ENCODE measurements at regions not wholly inside any gene's neighbourhood (a gene's known extent, or its start where the extent isn't known, plus 50 kb on each side); places are given as distances from the start of the nearest gene placed in this dataset.

DNA sequence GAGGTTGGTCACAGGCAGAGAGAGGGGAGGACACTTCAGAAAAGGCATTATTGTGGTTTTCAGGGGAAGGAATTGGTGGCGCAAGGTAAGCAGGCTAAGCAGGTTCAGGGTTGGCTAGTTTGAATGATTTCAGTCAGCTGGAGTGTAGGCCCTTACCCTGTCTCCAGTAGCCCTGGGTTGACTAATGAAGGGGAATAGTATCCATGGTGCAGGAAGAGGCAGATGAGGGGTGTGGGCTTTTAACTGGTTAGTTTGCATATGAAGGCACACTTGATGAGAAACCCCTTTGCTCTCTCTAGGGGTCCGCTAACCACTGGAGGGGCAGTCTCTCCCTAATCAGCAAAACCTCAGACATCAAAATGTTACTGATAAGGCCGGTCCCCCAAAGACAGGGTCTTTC, 249.7 kb downstream of the AASDHPPT start:
- in situ Hi-C loops (cut with MboI; ENCODE audit: low sequenced_read_pairs), result no loop called here

DNA sequence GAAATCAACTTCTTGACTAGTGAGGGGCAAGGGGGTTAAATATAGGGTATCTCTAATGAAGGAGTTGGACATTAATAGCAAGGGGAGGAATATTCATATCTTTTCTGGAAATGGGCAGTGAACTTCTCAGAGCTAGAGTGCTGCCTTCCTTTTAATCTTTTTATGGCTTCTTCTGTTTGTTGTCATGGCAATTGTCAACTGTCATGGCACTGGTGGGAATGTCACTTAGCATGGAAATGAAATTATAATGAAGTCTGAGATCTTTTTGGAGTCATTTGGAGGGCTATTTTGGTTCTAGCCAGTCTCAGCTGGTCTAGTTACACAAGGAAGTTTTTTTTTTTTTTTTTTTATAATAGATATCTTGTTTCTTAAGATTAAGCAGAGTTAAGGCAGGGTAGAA, 250.2 kb downstream of the AASDHPPT start:
- in situ Hi-C loops (cut with MboI; ENCODE audit: low sequenced_read_pairs), result no loop called here

DNA sequence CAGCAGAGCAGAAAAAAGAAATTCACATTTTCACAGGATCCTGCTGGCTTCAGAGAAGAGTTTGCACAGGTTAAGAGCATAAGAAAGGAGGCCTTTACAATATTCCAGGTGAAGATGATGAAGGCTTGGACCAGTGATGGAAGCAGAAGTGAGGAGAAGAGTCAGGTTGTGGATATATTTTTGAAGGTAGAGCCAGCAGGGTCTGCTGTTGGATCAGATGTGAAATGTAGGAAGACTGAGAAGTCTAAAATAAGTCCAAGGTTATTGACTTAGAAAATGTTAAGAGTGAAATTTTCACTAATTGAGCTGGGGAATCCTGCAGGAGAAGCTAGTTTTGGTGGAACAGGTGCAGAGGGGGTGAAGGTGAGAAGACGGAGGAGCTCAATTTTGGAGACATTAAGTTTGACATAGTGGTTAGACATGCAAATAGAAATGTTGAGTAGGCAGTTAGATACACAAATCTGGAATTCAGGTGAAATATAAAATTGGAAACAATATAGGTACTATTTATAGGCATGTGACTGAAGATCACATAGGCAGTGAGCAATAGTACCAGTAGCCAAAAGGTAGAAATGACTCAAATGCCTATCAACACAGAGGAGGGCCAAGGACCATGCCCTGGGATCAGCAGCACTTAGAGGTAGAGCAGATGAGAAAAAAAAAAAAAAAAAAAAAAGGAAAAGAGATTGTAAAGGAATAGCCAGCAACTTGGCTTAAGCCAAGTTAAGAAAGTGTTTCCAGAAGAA, 252.0 kb downstream of the AASDHPPT start:
- in situ Hi-C loops (cut with MboI; ENCODE audit: low sequenced_read_pairs), result no loop called here

GRCh38 chr11:106331176-106331575, 253.7 kb downstream of the AASDHPPT start:
- in situ Hi-C loops (cut with MboI; ENCODE audit: low sequenced_read_pairs), result no loop called here

DNA sequence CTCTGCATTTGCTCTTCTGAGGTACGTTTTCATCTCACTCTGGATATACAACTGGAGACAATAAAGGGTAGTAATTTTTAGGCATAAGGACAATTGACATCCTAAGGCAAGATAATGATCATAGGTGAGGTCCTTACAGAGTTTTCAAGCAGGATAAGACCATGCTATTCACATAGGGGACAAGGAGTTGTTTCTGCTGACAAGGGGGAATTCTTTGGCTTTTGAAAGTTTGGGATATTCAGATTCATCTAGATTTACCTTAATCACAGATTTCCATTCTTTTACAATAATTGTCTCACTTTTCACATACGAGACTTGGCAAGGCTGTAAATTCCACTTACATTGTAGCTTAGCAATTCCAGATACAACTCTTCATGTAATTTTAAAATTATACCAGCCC, 256.2 kb downstream of the AASDHPPT start:
- in situ Hi-C loops (cut with MboI; ENCODE audit: low sequenced_read_pairs), result no loop called here

GRCh38 chr11:106344394-106344793, 266.9 kb downstream of the AASDHPPT start:
- in situ Hi-C loops (cut with MboI; ENCODE audit: low sequenced_read_pairs), result no loop called here

DNA sequence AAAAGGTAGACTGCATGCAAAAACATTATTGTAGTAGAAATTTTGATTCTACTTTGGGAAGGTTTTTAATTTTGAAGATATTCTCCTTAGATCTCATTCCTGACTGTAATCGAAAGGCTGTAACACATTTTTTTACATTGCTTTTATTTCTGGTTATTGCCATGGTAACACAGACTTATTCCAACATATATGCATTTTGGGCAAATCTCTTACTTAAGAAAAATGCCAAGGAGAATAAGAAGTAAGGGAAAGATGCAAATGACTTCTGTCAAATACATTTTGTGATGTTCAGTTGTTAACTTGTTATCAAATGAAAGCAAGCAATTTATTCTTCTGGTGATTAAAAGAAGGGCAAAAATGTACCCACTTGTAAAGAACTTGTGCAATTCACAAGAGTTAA, 267.5 kb downstream of the AASDHPPT start:
- in situ Hi-C loops (cut with MboI; ENCODE audit: low sequenced_read_pairs), result no loop called here

- in situ Hi-C loops (cut with MboI; ENCODE audit: low sequenced_read_pairs), result loop anchor here (25.0 kb wide), 1 partner anchor 109 kb away; no protein-coding TSS in a partner anchor
Measured at GRCh38 chr11:106353031-106353430, 275.6 kb downstream of the AASDHPPT start.

GRCh38 chr11:106369224-106369623, 291.8 kb downstream of the AASDHPPT start:
- in situ Hi-C loops (cut with MboI; ENCODE audit: low sequenced_read_pairs), result loop anchor here (25.0 kb wide), 1 partner anchor 93 kb away; no protein-coding TSS in a partner anchor

- in situ Hi-C loops (cut with MboI; ENCODE audit: low sequenced_read_pairs), result no loop called here
Measured at GRCh38 chr11:106378513-106379179, 301.2 kb downstream of the AASDHPPT start.

- in situ Hi-C loops (cut with MboI; ENCODE audit: low sequenced_read_pairs), result no loop called here
Measured at GRCh38 chr11:106379265-106379664, 301.8 kb downstream of the AASDHPPT start.

DNA sequence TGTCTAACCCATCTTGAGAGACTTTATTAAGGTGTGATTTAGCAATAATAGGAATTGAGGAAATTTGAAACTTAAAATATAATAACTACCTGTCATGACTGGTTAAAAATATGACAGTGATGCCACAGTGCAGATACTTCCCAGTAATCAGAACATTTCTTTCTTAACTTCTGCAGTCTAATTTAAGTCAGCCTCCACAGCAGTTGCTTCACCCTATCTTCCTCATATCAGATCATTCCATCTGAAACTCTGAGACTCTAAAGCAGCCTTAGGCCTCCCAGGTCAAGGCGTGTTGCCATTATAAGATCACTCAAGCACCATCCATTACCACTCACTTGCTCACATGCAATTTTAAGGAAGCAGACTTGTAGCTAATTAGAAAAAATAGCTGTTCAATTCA, 302.2 kb downstream of the AASDHPPT start:
- in situ Hi-C loops (cut with MboI; ENCODE audit: low sequenced_read_pairs), result no loop called here

GRCh38 chr11:106381895-106382294, 304.4 kb downstream of the AASDHPPT start:
- in situ Hi-C loops (cut with MboI; ENCODE audit: low sequenced_read_pairs), result no loop called here

GRCh38 chr11:106384429-106384828, 307.0 kb downstream of the AASDHPPT start:
- in situ Hi-C loops (cut with MboI; ENCODE audit: low sequenced_read_pairs), result no loop called here

- in situ Hi-C loops (cut with MboI; ENCODE audit: low sequenced_read_pairs), result no loop called here
Measured at GRCh38 chr11:106386519-106386918, 309.1 kb downstream of the AASDHPPT start.

DNA sequence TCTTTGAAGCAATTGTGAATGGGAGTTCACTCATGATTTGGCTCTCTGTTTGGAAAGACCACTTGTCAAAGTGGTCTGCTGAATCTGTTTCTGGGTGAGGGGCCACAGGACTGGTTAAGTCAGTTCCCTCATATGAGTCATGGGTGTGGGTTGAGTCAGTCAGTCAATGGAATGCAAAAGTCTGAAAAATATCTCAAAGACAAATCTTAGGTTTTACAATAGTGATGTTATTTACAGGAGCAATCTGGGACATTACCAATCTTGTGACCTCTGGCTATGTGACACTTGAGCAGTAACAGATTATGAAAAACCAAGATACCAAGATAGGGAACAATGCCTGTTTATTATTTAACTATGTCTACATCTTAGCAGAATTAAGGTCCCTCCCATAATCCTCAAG, 311.6 kb downstream of the AASDHPPT start:
- in situ Hi-C loops (cut with MboI; ENCODE audit: low sequenced_read_pairs), result no loop called here

DNA sequence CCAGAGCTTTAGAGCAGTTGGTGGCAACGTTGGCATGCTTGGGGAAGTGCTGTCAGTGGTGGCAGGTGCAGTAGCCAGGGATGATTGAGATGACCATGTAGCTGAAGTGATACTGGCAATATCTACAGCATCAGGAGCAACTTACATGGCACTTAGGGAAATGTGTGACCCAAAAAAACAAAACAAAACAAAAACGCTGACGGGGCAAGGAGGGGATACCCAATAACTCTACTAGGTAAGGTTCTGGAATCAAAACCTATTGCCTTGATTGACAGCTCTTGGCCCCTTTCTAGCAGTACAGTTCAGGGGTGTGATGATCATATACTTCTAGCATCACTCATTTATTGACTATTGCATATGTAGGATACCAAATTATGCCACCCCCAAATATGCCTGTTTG, 312.6 kb downstream of the AASDHPPT start:
- in situ Hi-C loops (cut with MboI; ENCODE audit: low sequenced_read_pairs), result no loop called here

DNA sequence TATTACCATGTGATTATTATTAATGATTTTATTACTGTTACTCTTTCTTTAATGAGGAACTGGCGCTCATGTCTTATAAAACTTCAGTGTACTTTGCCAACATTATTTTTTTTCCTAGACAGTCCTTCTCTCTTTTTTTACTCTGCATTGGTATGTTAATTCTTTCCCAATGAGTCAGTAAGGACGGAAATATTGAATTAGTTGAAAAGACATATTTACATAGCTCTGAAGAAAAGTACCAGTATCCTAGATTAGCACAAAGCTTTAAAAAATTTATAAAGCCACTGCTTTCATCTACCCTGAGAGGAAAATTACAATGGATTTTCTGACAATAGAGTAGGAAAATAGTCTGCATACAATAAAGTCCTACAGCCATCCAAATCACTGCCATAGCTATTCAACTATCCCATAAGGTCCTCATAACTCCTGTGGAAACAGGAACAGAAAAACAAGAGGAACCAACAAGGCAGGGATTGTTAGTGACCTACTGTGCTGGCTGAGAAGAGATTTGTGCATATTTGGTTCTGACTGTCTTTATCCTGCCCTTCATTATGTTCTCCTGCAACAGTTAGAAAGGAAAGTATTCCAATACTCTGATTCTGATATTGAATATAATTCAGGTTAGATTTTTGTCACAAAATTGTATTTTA, 314.4 kb downstream of the AASDHPPT start:
- in situ Hi-C loops (cut with MboI; ENCODE audit: low sequenced_read_pairs), result no loop called here

DNA sequence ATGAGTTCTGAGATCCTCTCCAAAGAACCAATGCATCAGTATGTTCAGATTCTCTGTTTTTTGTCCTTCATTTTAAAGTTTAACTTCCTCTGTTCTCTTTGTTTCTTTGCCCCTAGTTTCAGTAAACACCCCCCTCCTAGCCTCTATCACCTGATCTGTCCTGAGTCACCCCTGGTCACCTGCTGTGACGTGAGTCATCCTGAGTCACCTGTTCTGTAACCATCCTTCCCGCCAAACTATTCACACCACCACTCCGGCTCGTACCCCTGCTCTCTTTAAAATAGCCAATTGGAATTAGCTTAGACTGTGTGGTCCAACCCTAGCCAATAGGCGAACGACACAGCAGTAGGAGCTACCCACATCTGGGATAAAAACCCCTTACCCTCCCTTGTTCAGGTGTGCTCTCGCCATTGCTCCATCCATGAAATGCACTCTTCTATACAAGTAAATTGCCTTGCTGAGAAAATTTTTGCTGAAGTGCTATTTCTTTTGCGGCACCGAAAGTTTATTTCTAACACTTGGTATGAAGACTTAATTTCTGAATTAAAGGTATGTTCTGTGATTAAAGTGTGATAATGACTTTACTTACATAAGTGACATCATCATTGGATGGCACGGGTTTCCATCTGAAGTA, 318.4 kb downstream of the AASDHPPT start:
- in situ Hi-C loops (cut with MboI; ENCODE audit: low sequenced_read_pairs), result no loop called here

DNA sequence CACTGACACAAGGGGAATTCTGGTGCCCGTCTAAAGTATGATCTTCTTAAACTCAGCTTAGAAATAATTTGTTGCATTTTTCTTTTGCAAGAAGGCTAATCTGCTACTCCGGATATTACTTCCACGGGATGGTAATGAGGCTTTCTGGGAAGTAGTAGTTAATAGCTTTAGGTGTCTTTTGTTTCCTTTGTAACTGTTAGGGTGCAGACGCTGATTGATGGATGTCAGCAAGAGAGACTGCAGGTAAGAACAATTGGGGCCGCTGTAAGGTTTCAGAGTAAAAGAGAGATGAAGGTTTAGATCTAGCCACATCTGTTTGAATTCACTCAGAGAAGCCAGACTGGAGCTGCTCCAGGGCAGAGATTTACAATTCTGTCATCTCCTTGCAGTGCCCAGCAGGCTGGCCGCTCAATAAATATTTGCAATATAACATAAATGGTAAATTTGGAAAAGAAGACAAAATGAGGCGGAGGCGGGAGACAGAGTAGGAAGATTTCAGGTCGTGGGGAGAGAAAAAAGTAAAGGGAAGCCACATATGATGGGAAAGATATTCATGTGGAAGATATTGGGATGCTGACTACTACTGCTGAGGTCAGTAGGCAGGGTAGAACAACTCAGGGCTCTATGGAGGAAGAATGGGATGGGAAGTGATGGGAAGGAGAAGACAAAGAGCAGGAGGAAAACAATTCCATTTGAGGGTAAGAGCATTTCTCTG, 320.5 kb downstream of the AASDHPPT start:
- in situ Hi-C loops (cut with MboI; ENCODE audit: low sequenced_read_pairs), result no loop called here

All from HL-60/S4 treated with retinoic acid at 250 ng/mL for 4 days and 3 days (cell line).